Iris pigment epithelial cell (primary cell): ENCODE measurements at regions not wholly inside any gene's neighbourhood (a gene's known extent, or its start where the extent isn't known, plus 50 kb on each side); places are given as distances from the start of the nearest gene placed in this dataset.

Source experiments
- DNase-seq: peaks from one replicate; pipeline ENCODE4 v3.0.0-alpha.2; 2011; ENCODE audit warnings: low read depth

DNA sequence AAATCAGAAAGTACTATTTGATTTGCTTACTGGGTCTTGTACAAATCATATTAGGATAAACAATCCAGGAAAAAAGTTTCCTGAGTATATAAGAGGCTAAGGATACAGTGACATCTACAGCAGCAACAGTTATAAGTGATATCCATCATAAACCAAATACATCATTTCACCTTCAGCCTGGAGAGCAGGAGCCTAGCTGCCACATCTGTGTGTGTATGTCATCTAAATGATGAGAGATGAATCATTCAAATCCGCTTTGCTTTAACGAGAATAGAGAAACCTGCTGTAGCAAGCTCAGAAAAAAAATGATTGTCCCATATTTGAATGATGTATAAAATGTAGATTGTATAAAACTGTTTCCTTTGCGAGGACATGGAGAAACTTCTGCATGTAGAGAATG is 841.4 kb downstream of the SI start:
- DNase-seq = no peak

DNA sequence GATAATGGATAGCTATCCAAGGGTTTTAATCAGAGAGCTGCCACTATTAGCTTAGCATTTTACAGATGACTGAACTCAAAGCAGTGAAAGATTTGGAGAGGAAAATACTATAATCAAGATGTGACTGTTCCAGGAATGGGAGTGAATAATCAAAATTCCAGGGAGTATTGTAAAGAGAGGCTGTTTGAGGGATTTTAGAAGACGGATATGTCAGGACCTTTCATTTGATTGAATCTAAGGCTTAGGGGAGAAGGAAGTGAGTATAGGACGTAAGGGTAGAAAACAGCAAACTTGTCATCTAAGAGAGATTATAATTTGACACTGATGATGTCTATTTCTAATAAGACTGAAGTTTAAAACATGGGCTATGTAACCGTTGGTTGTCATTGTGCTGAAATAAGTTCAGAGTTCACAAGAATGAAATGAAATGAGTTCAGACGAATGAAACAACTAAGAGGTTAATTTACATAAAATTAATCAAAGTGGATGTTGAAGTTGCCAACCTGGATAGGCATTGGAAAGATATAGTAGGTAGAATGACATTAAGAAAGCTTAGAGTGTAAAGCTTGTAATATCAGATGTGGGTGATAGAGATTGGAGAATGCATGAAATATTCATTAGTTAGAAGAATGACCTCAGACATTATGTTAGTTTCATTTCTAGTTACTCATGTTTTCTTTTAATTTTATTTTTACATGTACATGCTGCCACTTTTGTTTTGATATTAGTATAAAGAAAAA is 842.8 kb downstream of the SI start:
- DNase-seq = no peak

DNA sequence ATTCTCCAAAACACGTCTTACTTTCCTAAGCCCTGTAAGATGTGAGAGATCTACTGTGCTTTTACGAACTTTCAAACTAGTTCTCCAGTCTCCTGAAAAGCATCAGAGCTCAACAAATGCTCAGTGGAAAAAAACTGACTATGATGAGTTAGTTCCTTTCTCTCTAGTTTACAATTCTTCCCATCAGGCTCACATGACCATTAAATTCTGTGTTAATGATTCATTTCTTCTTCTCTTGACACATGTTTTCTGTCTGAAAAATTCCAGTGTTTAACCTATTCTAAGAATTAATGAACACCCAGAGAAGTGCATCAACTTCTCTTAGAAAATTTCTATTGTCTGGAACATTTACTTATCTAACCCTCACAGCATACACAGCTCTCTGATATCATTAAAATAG is 844.3 kb downstream of the SI start:
- DNase-seq = no peak

DNA sequence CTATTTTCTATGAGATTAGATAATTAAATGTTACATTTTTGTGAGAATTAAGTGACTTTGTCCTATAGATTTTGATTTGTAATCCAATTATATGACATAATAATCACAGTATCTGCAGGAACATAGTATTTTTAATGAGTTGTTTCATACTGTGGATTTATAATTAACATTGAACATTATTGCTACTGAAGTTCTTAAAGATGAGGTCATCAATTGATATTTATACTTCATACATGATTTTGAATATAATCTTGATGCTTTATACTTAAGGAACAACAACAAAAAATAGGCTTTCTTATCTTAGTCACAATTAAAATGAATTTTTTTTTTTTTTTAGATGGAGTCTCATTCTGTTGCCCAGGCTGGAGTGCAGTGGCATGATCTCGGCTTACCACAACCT is 846.6 kb downstream of the SI start:
- DNase-seq = no peak

DNA sequence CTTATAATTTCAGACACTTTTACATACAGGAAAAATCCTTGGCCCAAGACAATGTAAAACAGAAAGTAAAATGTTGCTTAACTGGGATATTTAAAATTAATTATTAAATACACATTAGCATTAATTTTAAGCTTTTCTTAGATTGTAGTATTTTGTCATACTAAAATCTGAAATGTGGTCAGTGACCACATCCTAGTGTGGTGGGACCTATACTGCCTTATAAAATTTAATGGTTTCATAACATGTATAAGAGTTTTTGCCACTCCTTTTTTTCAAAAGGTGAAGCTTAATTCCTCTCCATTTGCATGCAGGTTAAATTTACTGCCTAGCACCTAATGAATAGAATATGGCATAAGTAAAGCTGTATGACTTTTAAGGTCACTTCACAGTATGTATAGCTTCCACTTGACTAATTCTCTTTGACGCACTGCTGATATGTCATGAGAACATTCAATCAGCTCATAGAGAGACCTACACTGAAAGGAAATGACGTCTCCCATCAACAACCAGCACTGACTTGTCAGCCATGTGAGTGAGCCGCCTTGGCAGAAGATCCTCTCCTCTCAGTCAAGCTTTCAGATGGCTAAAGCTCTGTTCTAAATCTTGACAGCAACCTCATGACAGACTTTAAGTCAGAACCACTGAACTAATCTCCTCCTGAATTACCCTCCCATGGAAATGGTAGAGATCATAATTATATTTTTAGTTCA is 847.8 kb downstream of the SI start:
- no peak for DNase-seq

DNA sequence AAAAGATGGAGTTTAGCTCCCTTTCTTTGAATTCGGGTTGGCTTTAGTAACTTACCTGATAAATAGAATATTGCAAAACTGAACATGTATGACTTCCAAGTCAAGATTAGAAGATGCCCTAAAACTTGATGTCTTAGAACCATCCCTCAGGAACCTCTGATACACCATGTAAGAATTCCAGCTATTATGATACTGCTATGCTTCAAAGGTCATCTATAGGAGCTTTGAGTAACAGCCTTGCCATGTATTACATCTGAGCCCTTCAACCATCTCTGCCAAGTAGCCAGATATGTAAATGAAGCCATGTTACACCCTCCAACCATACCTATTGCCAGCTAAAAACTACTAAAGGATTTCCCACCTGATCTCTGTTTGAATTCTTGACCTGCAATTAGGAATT is 854.2 kb downstream of the SI start:
- DNase-seq = no peak

DNA sequence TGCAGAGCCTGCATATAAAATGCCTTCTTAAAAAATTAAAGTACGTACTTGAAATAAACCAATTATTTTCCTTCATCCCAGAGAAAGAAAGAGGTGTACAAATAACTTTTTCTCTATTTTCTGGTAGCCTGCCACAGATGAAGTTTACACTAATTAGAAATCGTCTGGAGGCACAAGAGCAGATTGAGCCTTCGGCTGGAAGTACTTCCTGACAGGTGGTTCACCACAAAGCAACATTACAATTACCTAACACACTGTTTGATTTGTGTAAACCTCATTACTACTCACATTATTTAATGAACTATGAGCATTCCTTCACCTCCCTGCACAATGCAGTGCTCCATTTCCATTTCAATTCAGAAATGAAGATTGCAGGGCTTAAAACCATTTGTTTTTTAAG is 856.1 kb downstream of the SI start:
- DNase-seq = no peak

DNA sequence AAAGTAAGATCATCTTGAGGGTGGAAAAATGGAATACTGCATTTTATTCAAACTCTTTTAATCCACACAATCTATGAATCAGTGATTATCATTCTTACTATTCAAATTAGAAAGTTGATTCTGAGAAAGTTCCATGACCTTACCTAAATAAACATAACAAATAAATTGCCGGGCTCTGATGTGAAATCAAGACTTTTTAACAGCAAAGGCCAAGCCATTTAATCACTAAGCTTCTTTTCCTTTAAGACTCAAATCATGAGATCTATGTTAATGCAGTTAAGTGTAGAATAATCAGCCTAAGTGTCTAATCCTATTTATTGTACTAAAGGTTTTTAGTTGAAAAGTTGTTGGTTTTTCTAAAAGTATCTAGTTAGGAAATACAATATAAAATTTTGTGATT is 857.0 kb downstream of the SI start:
- no peak for DNase-seq

DNA sequence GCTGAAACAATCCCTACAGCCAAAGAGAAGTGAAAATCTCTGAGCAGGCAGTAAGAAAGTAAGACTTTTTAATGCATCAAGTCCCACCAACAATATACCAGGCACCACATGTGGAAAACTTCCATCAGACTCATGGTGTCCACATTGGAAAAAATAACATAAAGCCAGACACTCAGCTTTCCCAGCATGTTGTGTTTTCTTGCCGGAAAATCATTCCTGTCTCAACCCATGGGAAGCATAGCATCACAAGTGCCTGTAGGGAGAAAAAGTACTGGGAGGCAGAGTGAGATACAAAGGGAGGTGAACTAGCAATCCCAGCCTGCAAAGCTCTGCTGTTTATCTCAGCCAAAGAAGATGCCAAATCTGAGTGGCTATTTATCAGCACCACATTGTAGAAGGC is 868.9 kb downstream of the SI start:
- no peak for DNase-seq

DNA sequence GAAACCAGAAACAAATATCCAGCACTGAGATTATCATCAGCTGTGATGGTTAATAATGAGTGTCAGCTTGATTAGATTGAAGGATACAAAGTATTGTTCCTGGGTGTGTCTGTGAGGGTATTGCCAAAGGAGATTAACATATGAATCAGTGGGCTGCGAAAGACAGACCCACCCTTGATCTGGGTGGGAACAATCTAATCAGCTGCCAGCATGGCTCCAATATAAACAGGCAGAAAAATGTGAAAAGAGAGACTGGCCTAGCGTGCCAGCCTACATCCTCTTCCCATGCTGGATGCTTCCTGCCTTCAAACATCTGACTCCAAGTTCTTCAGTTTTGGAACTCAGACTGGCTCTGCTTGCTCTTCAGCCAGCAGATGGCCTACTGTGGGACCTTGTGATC is 869.5 kb downstream of the SI start:
- no peak for DNase-seq

DNA sequence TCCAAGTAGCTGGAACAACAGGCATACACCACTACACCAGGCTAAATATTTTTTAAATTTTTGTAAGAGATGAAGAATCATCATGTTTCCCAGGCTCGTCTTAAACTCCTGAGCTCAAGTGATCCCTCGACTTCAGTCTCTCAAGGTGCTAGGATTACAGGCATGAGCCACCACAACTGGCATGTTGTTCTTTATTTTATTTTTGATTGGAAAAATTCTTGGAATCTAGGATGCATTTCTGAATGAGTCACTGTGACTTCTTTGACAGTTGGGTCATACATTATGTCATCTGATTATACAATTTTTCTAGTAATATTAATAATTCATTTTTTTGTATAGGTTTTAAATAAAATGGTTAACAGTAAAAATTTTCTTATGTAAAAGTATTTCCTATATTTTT is 870.2 kb downstream of the SI start:
- peak; percentile 5 for DNase-seq

DNA sequence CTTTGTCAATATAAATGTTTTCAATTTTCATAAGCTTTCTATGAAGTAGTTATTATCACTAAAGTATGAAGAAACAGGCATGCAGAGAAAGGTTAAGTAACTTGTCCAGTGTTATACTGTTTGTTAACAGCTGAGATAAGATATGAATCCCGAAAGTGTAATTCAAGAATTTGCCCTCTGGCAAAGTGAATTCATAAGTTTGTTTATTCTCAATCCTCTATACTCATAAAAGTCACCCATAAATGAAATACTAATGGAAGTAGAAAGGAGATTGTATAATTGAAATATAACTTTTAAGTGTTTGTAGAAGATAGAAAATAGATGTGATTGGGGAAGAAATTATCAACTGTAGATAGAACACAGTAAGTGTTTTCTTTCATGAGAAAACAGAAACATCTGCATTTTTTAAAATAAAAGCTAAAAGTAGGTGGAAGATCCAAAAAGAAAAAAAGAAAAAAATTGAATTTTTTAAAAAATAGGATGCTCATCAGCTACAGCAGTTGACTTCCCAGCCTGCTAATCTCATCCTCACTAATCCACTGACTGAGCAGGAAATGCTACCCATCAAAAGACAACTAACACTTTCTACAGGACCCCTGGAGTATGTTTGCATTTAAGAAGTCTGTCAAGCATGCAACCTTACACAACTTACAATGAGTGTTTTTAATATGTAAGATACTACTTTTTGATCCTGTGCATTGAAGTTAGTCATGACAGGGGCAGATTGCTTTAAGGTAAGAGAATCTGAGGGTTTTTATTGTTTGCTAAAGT is 878.1 kb downstream of the SI start:
- no peak for DNase-seq

DNA sequence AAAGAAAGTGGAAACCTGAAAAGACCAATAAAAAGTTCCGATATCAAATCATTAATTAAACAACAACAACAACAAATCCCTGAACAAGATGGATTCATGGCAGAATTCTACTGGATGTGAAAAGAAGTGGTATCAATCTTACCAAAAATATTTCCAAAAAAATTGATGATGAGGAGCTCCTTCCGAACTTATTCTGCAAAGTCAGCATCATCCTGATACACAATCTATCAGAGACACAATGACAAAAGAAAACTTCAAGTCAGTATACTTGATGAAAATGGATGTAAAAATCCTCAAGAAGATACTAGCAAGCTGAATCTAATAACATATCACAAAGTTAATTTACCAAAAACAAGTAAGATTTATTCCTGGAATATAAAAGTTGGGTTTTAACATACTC is 881.8 kb downstream of the SI start:
- DNase-seq = no peak

DNA sequence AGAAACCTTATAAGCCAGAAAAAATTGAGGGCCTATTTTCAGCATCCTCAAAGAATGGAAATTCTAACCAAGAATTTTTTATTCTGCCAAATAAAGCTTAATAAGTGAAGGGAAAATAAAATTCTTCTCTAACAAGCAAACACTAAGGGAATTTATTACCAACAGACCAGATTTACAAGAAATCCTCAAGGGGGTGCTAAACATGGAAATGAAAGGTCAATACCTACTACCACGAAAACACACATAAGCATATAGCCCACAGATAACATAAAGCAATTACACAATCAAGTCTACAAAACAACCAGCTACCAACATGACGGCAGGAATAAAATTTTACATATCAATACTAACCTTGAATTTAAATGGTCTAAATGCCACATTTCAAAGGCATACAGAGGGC is 883.5 kb downstream of the SI start:
- DNase-seq = no peak

DNA sequence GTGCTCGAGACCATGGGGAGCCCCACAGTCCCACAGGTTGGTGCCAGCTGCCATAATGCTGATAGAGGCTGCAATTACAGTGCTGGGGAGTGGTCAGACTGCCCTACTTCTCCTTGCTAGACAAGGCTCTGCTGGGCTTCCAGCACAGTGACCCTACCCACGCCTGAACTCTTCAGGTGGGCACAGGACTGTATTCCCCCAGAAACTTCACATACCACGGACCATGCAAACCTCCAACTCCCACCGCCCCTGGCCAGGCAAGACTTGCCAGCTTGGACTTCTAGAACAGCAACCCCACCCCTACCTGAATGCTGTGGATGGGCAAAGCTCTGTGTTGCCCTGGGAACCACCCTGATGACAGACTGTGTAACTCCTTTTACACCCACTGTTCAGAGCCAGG is 885.3 kb downstream of the SI start:
- no peak for DNase-seq

DNA sequence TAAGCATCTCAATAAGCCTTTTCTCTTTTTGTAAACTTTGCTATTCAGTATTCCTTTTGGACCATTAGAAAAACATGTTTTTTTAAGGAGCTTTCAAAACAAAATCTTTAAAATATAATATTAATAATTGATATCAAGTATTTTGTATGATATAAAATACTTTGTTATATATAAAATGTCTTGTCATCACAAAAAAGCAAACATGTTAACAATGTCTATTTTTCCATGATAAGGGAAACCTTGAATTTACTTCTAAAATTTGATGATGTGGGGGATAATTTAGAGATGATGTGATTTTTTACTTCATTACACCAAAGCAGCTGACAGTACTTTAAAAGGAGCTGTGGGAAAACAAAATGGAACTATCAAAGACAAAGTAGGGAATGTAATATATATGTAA is 887.7 kb downstream of the SI start:
- no peak for DNase-seq

DNA sequence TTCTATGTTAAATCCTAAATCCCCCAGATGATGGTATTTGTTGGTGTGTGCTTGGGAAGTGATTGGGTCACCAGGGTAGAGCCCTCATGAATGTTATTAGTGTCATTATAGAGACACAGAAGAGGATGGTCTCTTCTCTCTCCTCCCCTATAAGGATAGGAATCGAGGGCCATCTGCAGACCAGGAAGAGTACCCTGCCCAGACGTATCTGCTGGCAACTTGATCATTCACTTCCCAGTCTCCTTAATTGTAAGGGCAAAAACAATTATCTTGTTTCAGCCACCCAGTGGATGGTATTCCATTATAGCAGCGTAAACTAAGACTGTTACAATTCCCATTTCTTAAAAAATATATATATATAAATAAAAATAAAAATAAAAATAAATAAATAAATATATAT is 892.2 kb downstream of the SI start:
- no peak for DNase-seq

DNA sequence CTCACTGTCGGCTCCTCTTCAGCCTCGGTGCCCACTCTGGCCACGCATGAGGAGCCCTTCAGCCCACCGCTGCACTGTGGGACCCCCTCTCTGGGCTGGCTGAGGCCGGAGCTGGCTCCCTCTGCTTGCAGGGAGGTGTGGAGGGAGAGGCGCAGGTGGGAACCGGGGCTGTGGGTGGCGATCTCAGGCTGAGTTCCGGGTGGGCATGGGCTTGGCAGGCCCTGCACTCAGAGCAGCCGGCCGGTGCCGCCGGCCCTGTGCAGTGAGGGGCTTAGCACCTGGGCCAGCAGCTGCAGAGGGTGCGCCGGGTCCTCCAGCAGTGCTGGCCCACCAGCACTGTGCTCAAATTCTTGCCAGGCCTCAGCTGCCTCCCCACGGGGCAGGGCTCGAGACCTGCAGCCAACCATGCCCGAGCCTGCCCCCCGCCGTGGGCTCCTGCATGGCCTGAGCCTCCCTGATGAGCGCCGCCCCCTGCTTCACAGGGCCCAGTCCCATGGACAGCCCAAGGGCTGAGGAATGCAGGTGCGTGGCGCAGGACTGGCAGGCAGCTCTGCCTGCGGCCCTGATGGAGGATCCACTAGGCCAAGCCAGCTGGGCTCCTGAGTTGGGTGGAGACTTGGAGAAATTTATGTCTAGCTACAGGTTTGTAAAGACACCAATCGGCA is 899.1 kb downstream of the SI start:
- no peak for DNase-seq

DNA sequence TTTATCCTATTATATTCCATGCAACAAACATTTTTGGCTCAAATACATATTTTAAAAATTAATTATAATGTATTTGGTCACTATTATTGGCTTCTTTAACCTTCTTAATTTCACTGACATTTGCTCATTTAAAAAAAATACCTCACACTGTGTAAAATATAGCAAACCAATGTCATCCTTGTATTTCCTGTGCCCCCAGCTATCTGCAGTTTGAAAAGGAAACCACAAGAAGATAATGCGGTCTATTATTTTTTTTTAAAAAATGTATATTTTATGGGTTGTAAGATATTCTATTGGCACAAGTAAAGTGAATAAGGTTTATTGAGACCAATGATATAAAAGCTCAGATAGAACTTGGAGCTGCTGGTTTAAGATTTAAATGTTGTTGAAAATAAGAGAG is 904.2 kb downstream of the SI start:
- no peak for DNase-seq

DNA sequence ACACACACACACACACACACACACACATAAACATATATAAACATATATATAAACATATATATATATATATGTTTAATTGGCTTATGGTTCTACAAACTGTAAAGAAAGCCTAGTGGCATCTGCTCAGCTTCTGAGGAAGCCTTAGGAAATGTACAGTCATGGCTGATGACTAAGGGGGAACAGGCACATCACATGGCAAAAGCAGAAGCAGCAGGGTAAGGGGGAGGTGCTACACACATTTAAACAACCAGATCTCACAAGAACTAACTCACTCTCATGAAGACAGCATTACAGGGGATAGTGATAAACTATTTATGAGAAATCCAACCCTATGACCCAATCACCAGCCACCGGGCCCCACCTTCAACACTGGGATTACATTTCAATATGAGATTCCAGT is 922.9 kb downstream of the SI start:
- DNase-seq = no peak

DNA sequence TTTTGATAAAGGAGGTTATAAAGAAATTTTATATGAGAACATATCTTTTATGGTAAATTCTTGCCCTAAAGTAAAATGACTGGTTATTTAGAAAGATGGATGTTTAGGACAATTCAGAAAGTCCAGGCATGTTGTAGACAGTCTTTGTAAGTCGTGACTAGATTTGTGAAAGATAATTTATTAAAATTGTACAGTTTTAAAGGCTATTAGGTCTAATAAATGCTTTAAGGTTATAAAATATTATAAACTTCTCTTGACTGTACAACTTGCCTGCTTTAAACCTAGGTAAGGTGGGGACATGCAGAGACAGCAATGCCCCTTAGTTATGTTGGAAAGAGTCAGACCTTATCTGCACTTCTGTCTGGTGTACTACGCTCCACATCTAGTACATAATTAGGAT is 933.5 kb downstream of the SI start:
- no peak for DNase-seq

DNA sequence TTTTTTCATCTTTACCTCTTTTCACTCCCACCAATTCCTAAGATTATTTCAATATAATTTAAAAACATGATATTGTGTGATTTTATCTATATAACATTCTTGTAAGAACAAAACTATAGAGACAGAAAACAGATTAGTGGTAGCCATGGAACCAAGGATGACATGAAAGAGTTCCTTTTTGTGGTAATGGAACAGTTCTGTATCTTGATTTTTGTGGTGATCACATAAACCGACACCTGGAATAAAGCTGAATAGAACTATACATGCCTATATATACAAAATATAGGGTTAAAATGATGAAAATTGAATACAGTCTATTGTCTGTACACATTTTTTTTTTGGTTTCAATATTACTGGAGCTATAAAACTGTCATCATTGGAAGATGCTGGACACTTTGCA is 945.4 kb downstream of the SI start:
- no peak for DNase-seq
